Frontal cortex (tissue), 3 donors: ENCODE measurements at regions not wholly inside any gene's neighbourhood (a gene's known extent, or its start where the extent isn't known, plus 50 kb on each side); places are given as distances from the start of the nearest gene placed in this dataset.

Source experiments
- DNase-seq, 2 donors: peaks; one replicate each; pipeline ENCODE4 v3.0.0; 2012; ENCODE audit warnings: low spot score in 2 of 2
- FAIRE-seq: peaks from 2 replicates; lab custom pipeline; 2012; peaks lifted over from hg19 to GRCh38; lab: Jason Lieb, UNC
- donor health status: control.
- donor health status: control.
- donor health status: control.

- DNase-seq (no peak), FAIRE-seq (no peak)
Observed at GRCh38 chr6:167529444-167530335, 204.8 kb downstream of the TTLL2 start.

- FAIRE-seq (no peak), DNase-seq (no peak)
Observed at GRCh38 chr6:167530951-167531350, 206.1 kb downstream of the TTLL2 start.

- FAIRE-seq, result no peak
- no peak for DNase-seq
Observed at GRCh38 chr6:167532410-167533288, 207.8 kb downstream of the TTLL2 start.

- FAIRE-seq (no peak), DNase-seq (no peak)
Observed at GRCh38 chr6:167533851-167534250, 209.0 kb downstream of the TTLL2 start.

DNA sequence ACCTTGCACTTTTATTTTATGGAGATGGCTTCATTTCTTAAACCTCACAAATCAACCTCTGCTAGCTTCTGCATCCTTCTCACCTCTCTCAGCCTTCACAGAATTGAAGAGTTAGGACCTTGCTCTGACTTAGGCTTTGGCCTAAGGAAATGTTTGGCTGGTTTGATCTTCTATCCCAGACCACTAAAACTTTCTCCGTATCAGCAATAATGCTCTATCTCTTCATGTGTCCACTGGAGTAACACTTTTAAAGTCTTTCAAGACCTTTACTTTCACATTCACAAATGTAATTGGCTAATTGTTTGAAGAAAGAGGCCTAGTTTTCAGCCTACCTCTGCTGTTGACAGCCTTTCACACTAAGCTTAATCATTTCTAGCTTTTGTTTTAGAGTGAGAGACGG lies 212.9 kb downstream of the TTLL2 start:
- no peak for FAIRE-seq
- no peak for DNase-seq

- DNase-seq (no peak), FAIRE-seq (no peak)
Observed at GRCh38 chr6:167538746-167539145, 213.9 kb downstream of the TTLL2 start.

GRCh38 chr6:167540796-167541195 lies 215.9 kb downstream of the TTLL2 start:
- no peak for DNase-seq
- no peak for FAIRE-seq

- FAIRE-seq (no peak), DNase-seq (no peak)
Observed at GRCh38 chr6:167541544-167541943, 216.7 kb downstream of the TTLL2 start.

DNA sequence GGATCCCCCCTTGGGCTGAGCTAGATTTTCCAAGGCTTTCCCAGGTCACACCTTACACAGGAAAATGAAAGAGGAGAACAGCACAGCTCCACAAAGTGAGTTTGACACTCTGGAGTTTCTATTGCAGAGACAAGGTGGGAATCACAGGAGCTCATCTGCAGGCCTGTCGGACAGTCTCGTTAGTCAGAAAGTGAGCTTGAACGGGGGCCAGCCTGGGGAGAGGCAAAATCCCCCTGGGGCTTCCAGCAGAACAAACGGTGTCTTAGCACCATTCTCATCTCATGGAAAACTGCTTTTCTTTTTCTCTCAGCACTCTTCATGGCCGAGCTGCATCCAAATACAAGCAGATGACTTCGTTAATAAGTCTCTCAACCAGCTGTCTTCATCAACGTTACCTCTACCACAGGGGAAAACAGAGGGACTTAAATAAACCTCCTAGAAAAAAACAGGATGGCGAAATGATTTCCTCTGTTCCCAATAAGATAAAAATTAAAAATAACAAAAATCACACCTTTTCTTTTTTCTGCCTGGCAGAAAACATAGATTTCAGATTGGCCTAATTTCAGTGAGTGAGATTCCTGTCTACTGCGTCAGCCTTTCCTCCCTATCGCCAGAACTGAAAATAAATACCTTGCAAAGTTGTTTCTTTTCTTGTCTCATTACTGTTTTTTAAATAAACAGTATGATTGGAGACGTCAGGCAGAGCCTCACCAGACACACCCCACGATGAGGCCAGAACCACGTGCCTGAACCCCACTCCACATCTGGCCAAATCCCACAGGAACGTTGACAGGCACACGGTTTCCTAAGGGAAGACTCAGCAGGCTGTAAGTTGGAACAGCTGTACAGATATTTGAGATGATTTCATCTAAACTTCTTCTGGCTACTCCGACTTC lies 219.0 kb downstream of the TTLL2 start:
- no peak for FAIRE-seq
- DNase-seq, result no peak

DNA sequence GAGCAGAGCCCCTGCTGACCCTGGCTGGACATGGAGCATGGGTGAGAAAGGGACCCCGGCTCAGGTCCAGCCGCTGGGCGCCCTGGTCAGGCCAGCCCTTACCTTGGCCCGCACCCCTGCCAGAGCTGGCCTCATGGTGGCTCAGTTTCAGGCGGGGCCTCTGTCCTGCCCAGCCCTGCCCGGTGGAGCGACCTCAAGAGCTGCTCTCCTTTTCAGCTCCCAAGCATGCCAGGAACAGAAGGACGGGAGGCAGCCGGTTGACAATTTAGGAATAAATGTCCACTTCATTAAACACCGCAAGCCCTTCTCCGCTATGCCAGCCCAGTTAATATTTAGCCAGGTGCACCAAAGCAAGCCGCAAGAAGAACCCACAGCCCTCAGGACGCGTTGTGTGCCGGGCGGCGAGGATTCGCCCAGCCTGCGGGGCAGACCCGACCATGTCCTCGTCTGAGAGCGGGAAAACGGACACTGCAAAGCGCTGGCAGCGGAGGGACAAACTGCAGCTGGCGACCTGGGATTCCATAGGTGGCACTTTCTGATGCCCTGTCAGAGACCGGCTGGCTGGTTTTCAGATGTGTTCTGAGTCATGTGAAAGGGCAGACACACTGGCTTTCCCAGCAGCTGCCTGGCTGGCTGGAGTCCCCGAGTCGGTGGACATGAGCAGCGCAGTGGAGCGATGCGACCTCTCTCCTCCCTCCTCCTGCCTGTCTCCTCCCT lies 221.9 kb downstream of the TTLL2 start:
- DNase-seq, result no peak
- FAIRE-seq, result no peak

DNA sequence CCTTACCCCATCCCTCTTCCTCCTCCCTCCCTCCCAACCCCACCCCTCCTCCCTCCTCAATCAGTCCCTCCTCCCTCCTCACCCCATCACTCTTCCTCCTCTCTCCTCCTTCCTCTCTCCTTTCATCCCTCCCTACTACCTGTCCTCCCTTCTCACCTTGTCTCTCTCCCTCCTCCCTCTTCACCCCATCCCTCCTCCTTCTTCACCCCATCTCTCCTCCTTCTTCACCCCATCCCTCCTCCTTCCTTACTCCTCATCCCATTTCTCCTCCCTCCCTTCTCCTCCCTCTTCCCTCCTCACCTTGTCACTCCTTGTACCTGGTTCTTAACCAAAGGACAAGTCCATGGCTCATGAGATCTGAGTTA lies 222.4 kb downstream of the TTLL2 start:
- no peak for DNase-seq

GRCh38 chr6:167547751-167548150 lies 222.9 kb downstream of the TTLL2 start:
- DNase-seq, result no peak

More for the DNA sequence above, 222.4 kb downstream of the TTLL2 start:
- FAIRE-seq, result no peak

DNA sequence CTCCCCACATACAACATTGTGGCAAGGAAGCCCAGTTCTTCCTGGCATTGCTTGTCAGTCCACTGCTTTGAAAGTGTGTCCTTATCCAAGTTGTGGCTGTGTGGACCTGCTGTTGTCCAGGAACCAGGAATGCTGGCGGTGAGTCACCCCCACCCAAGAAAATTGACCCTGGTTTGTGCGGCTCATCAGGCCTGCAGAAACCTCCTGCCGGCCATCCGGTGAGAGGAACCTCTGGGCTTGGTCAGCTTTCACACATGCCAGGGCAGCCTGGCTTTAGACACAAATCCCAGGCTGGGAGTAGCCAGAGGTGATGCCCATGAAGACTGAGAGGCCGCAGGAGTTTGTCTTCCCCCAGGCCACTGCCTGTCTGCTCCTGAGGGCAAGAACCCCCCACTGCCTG lies 223.6 kb downstream of the TTLL2 start:
- no peak for FAIRE-seq
- no peak for DNase-seq

More at GRCh38 chr6:167547751-167548150, 222.9 kb downstream of the TTLL2 start:
- no peak for FAIRE-seq

DNA sequence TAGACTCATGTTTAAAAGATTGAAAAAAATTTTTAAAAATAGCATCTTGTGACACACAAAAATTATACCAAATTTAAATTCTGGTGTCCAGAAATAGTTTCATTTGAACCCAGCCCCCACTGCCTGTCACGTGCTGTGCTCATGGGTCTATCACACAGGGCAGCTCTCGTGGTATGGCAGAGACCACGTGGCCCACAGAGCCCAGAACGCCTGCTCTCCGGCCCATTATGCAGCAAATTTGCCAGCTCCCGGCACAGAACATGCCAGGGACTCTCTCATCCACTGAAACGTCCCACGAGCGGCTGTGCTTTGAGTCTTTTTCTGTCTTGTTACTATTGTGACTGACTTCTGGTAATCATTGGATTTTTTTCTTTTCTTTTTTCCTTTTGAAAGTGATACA lies 224.3 kb downstream of the TTLL2 start:
- no peak for FAIRE-seq
- peak in 1 of 2 donors; percentile 46 for DNase-seq

DNA sequence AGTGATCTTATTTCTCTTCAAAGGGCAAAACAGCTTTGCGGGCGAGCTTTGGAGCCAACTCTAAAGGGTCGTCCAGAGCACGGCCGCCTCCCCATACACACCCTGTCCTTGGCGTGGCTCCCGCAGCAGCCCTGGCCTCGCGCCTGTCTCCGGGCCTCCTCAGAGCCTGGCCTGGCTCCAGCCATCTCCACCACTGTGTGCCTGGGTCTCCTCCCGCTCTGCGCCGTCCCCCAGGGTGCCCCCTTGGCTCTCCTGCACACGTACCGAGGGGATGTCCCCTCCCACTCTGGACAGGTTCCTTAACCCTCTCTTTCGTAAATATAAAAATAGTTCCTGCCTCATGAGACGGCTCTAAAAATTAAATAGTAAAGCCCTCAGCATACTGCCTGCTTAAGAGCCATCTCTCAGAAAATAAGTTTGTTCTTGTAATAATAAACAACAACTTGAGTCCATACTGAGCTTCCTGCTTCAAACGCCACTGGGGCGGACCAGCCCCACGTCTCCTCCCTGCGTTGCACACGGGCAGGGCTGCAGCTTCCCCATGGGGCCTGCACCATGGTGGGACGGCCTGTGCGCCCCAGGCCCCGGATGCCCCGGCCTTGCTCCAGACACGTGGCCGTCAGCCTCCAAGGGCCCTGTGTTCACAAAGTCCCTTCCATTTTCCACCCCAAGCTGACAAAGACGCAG lies 226.2 kb downstream of the TTLL2 start:
- DNase-seq, result peak; percentile 63 to 71
- no peak for FAIRE-seq

DNA sequence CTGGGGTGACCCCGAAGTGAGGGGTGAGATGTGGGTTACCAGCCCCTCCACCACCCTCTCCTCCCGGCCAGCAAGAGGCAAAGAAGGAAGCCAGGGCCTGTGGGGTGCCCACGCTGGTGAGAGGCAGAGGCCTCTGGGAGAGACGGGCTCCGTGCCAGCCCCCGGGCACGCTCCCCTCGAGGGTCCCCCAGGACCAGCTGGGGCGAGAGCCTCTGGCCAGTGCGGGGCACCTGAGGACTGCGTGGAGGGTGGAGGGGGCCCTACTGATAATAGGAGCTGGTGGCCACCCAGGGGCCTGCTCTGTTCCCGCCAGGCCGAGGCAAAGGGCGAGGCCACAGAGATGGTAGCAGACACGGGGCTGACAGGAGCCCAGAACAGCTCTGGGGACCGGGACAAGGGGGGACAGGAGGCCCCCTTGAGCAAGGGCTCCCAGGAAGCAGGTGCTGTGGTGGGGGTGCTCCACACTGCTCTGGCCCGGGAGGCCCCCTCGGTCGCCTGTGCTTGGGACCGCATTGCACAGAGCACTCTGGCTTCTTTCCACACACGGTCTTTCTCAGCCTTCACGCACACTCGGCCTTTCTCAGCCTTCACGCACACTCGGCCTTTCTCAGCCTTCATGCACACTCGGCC lies 226.9 kb downstream of the TTLL2 start:
- FAIRE-seq (no peak), DNase-seq (no peak)

DNA sequence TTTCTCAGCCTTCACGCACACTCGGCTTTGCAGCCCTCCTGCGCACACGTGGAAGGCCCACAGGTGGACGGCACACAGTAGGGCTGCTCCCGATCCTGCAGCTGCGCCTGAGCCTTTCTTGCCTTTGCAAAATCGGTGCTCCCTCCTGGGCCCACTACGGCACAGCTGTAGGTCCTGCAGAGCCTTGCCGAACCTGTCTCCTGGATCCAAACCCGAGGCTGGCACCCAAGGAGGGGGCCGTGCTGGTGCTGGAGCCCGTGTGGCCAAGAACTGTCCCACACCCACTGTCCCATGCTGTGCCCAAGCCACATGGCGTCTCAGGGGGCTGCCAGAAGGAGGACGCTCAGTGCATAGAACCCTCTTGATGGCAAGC lies 227.4 kb downstream of the TTLL2 start:
- no peak for FAIRE-seq
- no peak for DNase-seq

GRCh38 chr6:167552961-167553735 lies 228.3 kb downstream of the TTLL2 start:
- DNase-seq (no peak), FAIRE-seq (no peak)
